ENCODE measurements at regions not wholly inside any gene's neighbourhood (a gene's known extent, or its start where the extent isn't known, plus 50 kb on each side); places are given as distances from the start of the nearest gene placed in this dataset.
"Not testable (repeated sequence)": the region's sequence is repeated elsewhere in the genome, so short reads cannot be mapped to it uniquely, and the experiment has no call there.

GRCh38 chr4:57182132-57182874, 72.1 kb upstream of the IGFBP7 start:
- Histone ChIP-seq H3K27ac (no peak overlapping the region), H3K4me3 (no peak overlapping the region), H3K27me3 (no peaks in the 10 kb centered on the region), H3K36me3 (no peaks in the 10 kb centered on the region), H3K4me1 (ENCODE audit: insufficient read depth) (no peaks in the 10 kb centered on the region), H3K9me3 (no peaks in the 10 kb centered on the region)
- 85 to 90% (median 90%) methylated on average over 8 of the region's 8 CpGs for WGBS, 3 donors
- intact Hi-C loops (cut with DNase I): no loop called here
- TF ChIP-seq POLR2A (IDR thresholded peaks at IDR 0.05): no peak
- no peak for TF ChIP-seq CTCF (IDR thresholded peaks at IDR 0.05)
- TF ChIP-seq EP300 (IDR thresholded peaks at IDR 0.05): no peak
- no peak for DNase-seq

GRCh38 chr4:57173136-57173535, 63.0 kb upstream of the IGFBP7 start:
- DNase-seq; H3K4me3 ChIP-seq; intact Hi-C loops (cut with DNase I); H3K9me3 ChIP-seq; H3K27me3 ChIP-seq; H3K36me3 ChIP-seq; H3K4me1 ChIP-seq (ENCODE audit: insufficient read depth); H3K27ac ChIP-seq: not testable (repeated sequence)
- 94 to 98% (median 96%) methylated on average over 6 to 30 of the region's 30 CpGs for WGBS, 3 donors

GRCh38 chr4:57172065-57172464, 61.9 kb upstream of the IGFBP7 start:
- WGBS, 3 donors: 24 to 31% (median 25%) methylated on average over 3 of the region's 3 CpGs
- TF ChIP-seq EP300 (IDR thresholded peaks at IDR 0.05) (no peak), POLR2A (IDR thresholded peaks at IDR 0.05) (no peak), CTCF (IDR thresholded peaks at IDR 0.05) (no peak)
- DNase-seq: no peak
- Histone ChIP-seq H3K27ac (no peak overlapping the region), H3K9me3 (no peaks in the 10 kb centered on the region), H3K36me3 (no peaks in the 10 kb centered on the region), H3K4me3 (no peak overlapping the region), H3K27me3 (no peaks in the 10 kb centered on the region), H3K4me1 (ENCODE audit: insufficient read depth) (no peaks in the 10 kb centered on the region)
- intact Hi-C loops (cut with DNase I): no loop called here

- 54 to 70% (median 54%) methylated on average over 3 of the region's 3 CpGs for WGBS, 3 donors
- Histone ChIP-seq H3K4me3 (no peak overlapping the region), H3K27me3 (no peaks in the 10 kb centered on the region), H3K27ac (no peak overlapping the region), H3K9me3 (no peaks in the 10 kb centered on the region), H3K36me3 (no peaks in the 10 kb centered on the region), H3K4me1 (ENCODE audit: insufficient read depth) (no peaks in the 10 kb centered on the region)
- TF ChIP-seq POLR2A (IDR thresholded peaks at IDR 0.05) (no peak), CTCF (IDR thresholded peaks at IDR 0.05) (no peak), EP300 (IDR thresholded peaks at IDR 0.05) (no peak)
- intact Hi-C loops (cut with DNase I): loop anchor here in 1 of 4 donors (10.0 kb wide), 1 partner anchor 124 kb away; no protein-coding TSS in a partner anchor
- DNase-seq: no peak
Measured at GRCh38 chr4:57168982-57169381, 58.8 kb upstream of the IGFBP7 start.
